Activated gamma-delta T cell treated with anti-CD3 and anti-CD28 coated beads, Interleukin-2, amount 50 U/mL, for 16 hours (primary cell): ENCODE measurements at regions not wholly inside any gene's neighbourhood (a gene's known extent, or its start where the extent isn't known, plus 50 kb on each side); places are given as distances from the start of the nearest gene placed in this dataset.
"Not testable (repeated sequence)": the region's sequence is repeated elsewhere in the genome, so short reads cannot be mapped to it uniquely, and the experiment has no call there.

Source experiments
- DNase-seq: peaks from one replicate; pipeline ENCODE4 v3.0.0-alpha.2; 2020; ENCODE audit warnings: low read depth

DNA sequence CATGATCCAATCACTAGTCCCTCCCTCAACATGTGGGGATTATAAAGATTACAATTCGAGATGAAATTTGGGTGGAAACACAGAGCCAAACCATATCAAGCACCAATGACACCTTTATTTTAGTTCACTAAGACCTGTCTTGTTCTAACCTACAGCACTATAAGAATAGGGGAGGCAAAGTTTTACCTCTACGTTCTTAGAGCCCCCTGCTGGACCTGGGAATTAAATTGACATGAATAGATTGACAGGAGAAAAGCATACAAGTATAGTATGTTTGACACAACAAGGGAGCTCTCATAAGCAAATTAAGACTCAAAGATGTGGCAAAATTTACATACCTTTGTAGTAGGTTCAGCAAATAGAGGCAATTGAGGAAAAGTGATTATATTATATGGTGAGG lies 974.4 kb upstream of the ALCAM start:
- no peak for DNase-seq

DNA sequence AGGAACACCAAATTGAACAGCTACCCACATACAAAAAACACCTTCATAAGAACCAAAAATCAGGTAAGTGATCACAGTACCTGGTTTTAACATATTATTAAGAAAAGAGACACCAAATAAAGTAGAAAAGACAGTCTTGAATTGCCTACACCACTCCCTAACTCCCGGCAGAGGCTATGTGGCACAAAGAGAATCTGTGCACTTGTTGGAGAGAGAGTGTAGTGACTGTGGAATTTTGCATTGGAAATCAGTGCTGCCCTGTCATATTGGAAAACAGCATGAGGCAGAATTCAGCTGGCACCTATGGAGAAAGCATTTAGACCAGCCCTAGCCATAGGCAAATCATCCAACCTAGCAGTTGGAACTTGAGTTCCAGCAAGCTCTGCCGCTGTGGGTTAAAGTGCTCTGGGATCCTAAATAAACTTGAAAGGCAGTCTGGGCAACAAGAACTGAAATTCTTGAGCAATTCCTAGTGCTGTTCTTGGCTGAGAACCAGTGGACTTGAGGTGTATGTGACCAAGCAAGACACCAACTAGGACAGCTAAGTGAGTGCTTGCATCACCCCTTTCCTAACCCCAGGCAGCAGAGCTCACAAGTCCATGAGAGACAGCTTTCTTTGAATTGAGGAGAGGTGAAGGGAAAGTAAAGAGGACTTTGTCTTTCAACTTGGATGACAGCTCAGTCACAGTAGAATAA lies 969.6 kb upstream of the ALCAM start:
- no peak for DNase-seq

- no peak for DNase-seq
These were observed 969.0 kb upstream of the ALCAM start for GRCh38 chr3:104397713-104398112.

DNA sequence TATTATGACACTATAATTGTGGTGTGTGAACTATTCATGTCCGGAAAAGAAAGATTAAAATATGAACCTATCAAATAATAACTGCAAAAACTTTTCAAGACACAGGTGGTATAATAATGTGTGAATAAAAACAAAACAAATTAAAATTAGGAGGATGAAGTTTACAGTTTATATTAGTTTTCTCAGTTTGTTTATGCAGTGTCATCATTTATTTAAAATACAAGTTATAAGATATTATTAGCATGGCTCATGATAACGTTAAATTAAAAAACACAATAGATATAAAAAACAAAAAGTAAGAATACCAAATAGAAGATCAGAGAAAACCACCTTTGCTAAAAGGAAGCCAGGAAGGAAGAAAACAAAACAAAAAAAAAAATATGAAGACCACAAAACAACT lies 963.8 kb upstream of the ALCAM start:
- no peak for DNase-seq

GRCh38 chr3:104411757-104412156 lies 955.0 kb upstream of the ALCAM start:
- no peak for DNase-seq

GRCh38 chr3:104412608-104413580 lies 953.8 kb upstream of the ALCAM start:
- no peak for DNase-seq

DNA sequence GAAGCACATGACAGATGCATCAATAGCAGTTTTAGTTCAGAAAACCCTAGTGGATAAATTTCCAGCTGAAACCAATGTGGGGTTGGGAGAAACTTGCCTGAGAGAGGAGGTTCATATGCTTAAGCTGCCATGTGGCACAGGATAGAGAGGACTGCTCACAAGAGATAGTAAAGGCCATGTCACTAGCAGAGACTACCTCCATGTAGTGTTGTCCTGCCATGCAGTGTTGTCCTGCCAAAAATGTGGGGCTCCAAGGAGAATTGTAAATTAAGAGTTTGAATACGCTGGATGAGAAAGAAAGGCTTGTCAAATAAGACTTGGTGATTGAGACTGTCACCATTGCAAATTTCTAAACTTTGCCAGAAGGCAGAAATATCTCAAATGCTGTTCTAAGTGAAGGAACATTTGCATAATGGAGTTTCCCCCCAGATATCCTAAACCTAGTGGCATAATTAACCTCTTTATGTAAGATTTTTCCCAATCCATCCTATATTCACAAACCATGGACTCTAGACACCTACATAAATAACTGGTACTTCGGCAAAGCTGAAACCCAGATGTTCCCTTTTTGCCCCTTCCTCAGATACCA lies 938.3 kb upstream of the ALCAM start:
- no peak for DNase-seq

DNA sequence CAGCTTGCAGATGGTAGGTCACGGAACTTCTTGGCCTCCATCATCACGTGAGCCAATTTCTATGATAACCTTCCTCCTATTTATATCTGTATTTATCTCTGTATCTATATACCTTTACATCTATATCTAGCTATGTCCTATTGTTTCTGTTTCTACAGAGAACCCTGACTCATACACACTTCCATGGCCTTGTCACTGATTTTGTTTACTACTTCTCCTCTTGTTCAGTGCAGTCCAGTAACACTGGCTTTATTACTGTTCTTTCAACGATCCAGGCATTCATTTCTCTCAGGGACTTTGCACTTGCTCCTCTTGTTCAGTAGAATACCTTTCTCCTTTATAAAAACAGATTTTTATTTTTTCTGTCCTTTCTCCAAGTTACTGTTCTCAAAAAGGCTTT lies 937.0 kb upstream of the ALCAM start:
- DNase-seq, result no peak

DNA sequence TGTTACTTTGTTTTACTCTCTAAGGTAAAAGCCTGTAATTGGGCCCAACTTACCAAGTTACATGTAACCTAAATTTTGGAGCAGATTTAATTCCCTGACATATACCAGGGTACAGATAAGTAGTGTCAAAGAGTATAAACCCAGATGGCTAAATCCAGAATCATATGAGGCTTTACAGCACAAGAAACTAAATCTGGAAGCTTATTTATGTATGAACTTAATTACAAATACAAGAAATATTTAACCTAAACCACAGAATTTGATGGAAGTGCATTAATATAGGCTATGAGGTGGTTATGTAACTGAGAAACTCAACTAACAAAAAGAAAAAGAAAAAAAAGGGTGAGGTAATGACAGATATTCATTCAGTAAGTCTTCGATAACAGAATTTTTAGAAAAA lies 930.2 kb upstream of the ALCAM start:
- DNase-seq, result no peak

- no peak for DNase-seq
These were observed 929.5 kb upstream of the ALCAM start for GRCh38 chr3:104437131-104437750.

GRCh38 chr3:104437891-104438290 lies 928.8 kb upstream of the ALCAM start:
- DNase-seq, result no peak

GRCh38 chr3:104438706-104439105 lies 928.0 kb upstream of the ALCAM start:
- DNase-seq, result no peak

GRCh38 chr3:104445252-104445919 lies 921.3 kb upstream of the ALCAM start:
- DNase-seq, result not testable (repeated sequence)

- DNase-seq, result no peak
These were observed 919.0 kb upstream of the ALCAM start for GRCh38 chr3:104447681-104448080.

DNA sequence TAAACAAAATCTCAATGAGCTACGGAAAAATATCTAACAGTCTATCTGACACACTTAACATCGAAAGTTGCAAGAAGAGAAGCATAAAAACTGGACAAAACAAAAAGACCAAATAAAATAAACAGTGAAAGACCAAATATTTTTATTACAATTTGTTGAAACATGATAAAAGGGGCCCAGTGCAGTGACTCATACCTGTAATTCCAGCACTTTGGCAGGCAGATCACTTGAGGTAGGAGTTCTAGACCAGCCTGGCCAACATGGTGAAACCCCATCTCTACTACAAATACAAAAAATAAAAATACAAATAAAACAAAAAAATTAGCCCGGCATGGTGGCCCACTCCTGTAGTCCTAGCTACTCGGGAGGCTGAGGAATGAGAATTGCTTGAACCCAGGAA lies 914.0 kb upstream of the ALCAM start:
- DNase-seq, result no peak

GRCh38 chr3:104458657-104459056 lies 908.1 kb upstream of the ALCAM start:
- DNase-seq, result no peak

DNA sequence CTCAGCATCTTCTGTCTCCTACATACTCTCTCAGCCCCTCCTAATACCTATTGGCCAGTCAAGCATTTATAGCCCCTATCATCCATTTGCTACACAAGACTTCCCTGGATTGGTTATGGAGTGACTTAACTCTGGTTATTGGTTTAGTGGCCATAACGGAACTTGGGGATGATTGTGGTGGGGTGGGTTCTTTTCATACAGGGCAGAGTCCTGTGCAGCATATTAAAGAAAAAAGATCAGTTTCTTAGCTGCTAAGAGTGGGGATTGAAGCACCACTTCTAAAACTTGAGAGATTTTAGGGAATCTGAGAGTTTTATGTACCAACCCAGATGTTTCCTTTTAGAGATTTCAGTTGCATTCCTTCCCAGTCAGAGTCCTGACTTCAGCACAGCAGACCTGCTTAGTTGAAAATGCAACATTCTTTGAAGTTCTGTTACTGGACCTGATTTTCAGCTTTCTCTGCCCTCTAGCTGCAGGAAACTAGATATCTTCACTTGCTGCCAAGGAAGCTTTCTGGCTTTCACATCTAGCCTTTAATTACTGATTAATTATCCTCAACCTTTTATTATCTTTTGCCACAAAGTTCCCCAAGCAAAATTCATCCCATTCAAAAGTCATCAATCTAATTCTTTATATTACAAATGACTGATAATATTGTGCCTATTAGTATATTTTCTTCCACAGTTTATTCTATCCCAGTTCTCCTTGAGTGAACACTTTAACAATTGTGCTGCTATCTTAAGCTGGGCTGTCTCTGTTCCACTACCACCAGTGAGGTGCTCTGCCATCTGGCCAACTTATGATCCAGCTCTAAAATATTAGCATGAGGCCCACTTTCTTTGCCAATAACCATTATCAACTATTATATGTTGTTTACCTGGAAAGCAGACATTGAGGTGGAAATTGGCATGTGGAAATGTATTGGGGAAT lies 906.0 kb upstream of the ALCAM start:
- DNase-seq, result no peak

- no peak for DNase-seq
These were observed 905.3 kb upstream of the ALCAM start for GRCh38 chr3:104461431-104461830.

DNA sequence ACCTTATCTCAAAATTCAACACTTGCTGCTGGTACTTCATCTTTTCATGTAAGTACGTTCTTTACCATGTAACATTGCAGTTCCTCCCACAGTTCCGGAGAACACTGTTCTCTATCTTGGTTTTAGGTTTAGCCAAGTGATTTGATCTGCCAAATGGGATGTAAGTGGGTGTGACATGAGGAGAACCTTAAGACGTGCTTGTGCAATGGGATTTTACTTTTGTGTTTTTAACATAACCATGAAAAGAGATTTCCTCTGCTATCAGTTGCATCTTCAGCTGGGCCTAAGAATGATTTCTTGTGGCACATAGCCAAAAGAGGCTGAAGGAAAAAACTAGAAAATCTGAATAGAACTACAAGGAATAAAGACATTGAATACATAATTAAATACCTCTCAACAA lies 894.5 kb upstream of the ALCAM start:
- DNase-seq, result no peak

GRCh38 chr3:104474011-104474410 lies 892.7 kb upstream of the ALCAM start:
- no peak for DNase-seq

DNA sequence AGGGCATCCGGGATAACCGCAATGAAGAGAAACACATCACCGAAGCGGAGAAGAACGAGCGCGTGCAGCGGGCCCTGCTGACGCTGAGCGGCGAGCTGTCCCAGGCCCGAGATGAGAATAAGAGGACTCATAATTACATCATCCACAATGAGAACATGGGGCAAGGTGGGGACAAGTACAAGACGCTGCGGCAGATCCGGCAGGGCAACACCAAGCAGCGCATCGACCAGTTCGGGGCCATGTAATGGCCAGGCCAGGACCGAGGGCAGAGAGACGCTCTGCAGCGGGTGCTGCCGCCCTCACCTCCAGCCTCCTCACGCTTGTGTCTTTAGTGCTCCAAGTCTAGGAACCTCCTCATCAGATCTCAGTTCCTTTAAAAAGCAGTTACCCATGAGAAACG lies 863.7 kb upstream of the ALCAM start:
- no peak for DNase-seq
